SK-N-DZ (cell line): ENCODE measurements at regions not wholly inside any gene's neighbourhood (a gene's known extent, or its start where the extent isn't known, plus 50 kb on each side); places are given as distances from the start of the nearest gene placed in this dataset.
"Not testable (repeated sequence)": the region's sequence is repeated elsewhere in the genome, so short reads cannot be mapped to it uniquely, and the experiment has no call there.

Experiments used
- DNase-seq: peaks from one replicate; pipeline ENCODE4 v3.0.0-alpha.2; 2015; ENCODE audit warnings: low spot score

DNA sequence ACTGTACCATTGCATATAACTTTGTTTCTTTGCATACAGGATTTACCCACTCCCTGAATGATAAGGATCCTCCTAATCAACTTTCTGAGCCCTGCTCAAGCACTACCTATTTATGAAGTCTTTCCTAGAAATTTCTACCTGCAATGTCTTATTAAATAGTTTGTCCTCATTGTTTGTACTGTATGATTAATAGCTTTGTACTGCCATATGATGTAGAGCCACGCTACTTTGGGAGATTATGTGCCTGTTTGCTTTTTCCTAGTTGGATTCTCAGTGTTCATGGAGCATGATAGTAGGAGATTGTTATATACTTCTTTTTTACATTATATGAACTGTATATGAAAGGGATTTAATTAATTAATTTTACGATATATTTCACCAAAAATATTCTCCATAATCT is 327.1 kb upstream of the GALNT5 start:
- no peak for DNase-seq

DNA sequence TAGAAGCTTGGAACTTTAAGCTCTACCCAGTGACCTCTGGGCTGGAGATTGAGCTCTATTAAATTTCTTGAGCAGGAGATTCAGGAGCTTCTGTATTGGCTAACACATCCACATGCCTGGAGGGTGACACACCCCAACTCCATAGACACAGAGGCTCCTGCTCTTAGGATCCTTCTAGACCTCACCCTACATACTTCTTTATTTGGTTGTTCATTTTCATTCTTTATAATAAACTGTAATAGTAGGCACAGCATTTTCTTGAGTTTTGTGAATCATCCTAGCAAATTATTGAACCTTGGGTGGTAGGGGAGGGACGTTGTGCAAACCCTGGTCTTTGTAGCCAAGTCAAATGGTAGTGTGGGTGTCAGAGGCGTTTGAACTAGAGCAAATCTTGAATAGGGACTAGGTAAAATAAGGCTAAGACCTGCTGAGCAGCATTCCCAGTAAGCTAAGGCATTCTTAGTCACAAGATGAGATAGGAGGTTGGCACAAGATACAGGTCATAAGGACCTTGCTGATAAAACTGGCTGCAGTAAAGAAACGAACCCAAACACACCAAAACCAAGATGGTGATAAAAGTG is 323.8 kb upstream of the GALNT5 start:
- DNase-seq, result no peak

DNA sequence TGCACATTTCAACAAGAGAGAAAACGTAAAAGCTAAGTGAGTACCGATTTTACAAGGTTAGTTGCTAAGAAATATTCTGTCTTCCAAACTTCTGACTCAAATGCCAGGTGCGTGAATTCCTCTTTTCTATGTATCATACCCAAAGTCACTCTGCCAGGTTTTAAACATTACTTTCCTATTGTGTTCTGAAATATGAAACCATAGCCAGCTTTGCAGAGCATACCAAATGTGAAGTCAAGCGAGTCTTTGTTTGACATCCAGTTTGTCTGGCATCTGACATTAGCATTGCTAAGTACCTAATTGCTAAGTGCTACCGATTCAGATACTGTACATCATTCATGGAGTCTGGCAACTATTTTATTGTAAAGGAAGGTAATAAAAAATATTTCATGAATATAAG is 321.9 kb upstream of the GALNT5 start:
- DNase-seq, result no peak

DNA sequence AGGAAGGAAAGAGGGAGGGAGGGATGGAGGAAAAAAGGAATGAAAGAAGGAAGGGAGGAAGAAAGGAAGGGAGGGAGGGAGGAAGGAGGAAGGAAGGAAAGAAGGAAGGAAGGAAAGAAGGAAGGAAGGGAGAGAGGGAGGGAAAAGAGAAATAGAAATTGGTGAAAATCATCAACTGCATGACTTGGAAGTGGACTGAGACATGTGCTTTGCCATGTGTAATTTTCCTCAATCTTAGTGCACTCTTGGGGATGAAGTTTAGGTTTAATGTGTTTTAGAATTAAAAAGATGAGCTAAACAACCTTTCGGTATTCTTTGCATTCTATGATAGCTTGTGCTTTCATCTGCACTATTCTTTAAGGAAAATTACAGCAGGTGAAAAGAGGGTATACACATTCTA is 320.1 kb upstream of the GALNT5 start:
- no peak for DNase-seq

DNA sequence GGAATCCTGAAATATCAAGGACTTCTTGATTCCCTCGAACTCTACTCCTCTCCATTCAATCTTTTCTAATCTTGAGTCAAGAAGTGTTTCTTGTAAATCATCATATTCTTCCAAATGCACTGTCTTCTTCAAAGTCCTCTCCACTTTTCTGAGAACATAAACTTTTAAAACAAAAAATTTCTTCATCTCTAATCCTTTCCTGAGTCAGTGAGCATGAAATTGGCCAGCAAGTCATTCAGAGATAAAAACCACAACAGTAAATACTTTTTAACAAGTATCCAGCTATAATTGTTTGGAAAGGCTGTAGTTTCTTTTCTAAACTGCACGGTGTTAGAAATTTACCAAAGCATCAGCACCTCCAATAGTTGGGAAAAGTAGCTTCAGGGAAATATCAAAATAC is 312.6 kb upstream of the GALNT5 start:
- DNase-seq, result no peak

DNA sequence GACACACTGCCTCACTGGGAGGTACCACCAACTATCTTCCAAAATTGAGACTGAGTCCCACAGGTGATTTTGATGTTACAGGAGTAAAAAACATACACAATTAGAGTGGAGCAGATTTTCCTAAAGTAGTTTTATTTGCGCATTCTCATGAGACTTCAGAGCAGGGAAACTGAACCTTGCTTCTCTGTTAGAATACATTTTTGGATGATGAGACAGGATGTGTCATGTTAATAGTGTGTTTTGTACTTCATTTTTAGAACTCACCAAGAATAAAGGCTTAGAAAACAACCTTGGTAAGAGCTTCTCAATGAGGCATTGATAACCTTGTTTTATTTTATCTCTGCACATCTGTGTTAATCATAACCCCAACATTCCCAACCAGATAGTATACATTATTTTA is 310.2 kb upstream of the GALNT5 start:
- DNase-seq, result no peak

DNA sequence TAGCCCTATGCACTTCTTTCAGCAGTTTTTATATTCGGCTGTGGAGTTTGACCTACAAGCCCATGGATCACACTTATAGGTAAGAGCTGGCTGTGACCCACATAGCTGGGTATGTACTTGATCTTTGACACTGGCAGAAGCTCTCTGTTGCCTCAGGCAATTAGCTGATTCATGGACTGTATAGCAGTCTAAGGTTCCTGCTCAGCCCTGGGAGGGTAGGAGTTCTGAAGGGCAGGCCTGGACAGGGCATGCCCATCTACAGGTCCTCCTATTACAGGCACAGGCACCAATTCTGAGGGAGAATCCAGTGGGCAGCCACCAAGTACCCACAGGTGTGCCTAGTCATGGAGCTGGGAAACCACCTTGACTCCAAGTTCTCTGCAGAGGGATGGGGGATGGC is 301.8 kb upstream of the GALNT5 start:
- no peak for DNase-seq

DNA sequence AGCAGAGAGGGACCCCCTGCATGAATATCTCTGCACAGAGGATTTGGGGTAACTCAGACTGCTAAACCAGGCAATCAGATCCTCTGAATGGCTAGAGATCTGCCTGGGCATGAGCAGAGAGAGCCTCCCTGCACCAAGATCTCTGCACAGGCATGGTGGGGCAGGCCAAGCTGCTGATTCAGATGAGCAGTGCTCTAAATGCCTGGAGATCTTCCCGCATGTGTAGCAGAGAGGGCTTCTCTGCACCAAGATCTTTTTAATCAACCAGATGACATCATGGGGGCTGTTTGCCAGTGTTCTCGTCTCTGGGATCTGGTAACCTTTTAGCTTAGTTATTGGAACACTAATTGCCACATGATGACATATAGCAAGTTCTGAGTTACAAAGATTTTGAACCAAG is 301.3 kb upstream of the GALNT5 start:
- no peak for DNase-seq

DNA sequence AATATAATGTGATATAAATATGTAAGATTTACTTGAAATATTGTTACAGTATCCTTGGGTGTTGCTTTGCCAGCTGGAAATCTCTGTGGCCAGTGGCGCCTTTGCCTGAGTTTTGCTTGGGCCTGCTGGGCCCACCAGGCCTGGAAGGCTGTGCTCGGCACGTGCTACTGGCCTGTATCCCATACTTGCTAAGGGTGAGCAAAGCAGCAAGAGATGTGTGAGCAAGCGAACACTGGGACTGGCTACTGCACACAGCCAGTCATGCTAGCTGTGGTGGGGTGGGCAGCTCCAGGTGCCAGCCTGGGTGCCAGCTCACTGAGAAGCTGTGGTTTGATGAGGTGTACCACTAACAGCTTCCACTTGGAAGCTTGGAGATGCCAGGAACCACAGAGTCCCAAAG is 299.1 kb upstream of the GALNT5 start:
- no peak for DNase-seq

DNA sequence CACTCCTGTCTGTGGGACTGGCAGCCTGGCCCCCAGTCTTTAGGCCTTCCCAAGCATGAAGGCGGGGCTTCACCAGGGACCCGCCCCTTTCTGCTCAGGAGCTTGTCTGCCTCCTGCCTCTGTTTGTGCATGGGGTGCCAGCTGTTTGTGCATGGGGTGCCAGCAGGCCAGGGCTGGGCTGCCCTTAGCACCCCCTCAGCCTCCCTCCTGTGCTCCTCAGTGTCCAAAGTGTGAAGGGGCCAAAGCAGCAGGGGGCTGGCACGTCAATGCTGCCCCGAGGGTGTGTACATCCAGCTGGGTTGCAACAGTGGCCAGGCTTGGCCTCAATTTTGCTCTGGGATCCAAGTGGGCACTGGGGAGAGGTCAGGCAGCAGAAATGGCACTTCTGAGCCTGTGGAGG is 298.0 kb upstream of the GALNT5 start:
- DNase-seq, result no peak

DNA sequence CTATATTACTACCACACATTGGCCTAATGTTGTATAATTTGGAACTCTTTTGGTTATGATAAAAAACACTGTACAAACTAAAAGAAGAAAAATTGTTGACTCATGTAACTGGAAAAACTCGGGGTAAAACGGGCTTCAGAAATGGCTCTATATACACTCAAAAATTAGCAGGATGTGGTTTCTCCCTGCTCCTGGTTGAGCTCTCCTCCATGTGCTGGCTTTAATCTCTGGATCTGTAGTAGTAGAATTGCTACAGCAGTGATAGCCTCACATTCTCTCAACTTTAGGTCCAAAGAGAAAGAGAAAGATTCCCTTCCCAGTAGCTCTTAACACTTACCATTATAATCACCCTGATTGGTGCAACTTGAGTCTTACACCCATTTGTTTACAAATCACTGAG is 274.9 kb upstream of the GALNT5 start:
- DNase-seq, result no peak

DNA sequence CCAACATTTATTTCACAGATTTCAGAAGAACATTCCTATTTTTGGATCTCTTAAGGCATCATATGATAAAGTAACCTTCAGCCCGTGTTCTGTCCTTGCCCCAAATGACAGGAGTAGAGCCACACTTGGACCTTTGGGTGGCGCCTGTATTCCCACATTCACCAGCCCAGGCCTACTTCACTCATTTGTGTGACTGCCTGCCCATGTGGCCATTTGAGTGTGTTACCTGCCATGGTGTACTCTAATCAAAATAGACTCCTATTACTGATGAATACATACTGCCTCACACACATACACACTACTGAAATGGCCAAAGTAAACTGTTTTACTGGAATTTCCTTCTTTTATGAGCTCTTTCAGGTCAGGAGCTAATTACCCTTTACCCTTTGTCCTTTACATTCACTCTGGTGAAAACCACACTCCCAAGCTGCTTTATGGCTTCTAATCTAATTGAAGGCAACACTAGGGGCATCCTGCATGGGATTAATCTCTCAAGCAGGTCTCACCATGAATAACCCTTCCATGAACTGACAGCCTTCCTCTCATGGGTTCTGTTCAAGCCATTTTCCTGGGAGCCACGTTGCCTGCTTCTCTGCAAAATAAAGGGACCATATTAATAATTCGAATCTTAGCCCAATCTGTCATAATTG is 271.0 kb upstream of the GALNT5 start:
- no peak for DNase-seq

DNA sequence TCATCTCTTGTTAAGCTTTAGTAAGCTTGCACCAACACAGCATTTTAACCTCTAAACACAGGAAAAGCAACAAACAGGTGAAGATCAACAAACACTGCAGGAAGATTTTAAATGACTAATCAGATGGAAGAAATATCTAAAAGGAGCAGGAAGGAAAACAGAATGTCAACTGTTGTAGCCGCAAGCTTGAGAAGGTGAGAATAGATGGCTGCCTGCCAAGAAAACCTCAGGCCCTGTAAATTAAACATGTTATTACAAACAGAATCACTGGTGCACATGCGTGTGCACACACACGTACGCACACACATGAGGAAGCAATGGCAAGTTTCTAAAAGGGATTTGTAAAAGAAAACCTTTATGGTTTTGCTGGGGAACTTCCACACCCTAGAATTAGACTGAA is 257.8 kb upstream of the GALNT5 start:
- DNase-seq, result no peak

DNA sequence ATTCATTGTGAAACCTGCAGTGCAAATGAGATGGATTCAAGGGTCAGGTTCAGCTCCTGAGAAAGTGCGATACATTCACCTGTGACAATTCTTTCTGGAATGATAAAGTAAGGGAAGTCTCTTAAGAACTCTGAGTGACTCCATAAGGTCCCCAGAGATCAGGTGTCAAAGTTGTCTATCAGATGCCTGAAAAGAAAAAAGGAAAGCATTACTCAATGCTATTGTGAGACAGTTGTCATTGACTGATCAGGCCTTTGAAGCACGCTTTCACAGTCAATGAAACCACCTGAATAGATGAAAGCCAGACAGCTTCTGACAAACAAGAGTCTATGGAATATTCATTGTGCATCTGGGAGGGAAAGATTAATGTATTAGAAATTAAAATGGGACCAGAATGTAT is 252.7 kb upstream of the GALNT5 start:
- DNase-seq, result no peak

DNA sequence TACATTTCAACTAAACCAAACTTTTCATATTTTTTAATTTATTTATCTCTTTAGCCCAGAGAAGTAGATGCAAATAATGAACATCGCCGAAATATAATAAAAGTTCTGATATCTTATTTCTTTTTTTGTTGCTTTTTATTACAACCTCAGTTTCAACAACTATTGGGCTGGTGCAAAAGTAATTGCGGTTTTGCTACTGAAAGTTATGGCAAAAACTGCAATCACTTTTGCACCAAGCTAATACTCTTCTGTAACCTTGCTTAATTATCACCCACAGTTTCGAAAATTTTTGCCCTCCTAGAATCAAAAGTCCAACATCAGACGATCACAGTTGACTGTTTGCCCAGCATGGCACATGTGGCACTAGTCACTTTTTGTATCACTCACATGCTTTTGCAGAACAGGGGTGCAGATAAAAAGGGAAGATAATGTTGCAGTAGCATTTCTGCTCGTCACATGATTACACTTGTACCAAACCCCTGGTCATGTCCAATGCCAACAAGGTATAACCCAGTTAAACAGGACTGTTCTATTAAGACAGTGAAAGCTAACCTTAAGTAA is 242.4 kb upstream of the GALNT5 start:
- DNase-seq, result no peak

DNA sequence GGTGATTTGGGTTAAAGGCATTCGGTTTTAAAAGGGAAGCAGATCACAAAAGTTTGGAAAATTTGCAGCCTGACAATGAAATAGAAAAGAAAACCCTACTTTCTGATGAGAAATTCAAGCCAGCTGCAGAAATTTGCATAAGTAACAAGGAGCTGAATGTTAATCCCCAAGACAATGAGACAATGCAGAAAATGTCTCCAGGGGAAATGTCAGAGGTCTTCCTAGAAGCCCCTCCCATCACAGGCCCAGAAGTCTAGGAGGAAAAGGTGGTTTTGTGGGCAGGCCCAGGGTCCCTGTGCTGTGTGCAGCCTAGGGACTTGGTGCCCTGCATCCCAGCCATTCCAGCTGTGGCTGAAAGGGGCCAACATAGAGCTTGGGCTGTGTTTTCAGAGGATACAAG is 234.2 kb upstream of the GALNT5 start:
- DNase-seq, result not testable (repeated sequence)

DNA sequence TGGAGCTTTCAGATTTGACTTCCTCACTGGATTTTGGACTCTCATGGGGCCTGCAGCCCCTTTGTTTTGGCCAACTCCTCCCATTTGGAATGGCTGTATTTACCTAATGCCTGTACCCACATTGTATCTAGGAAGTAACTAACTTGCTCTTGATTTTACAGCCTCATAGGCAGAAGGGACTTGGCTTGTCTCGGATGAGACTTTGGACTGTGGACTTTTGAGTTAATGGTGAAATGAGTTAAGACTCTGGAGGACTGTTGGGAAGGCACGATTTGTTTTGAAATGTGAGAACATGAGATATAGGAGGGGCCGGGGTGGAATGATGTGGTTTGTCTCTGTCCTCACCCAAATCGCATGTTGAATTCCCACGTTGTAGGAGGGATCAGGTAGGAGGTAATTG is 233.4 kb upstream of the GALNT5 start:
- no peak for DNase-seq

DNA sequence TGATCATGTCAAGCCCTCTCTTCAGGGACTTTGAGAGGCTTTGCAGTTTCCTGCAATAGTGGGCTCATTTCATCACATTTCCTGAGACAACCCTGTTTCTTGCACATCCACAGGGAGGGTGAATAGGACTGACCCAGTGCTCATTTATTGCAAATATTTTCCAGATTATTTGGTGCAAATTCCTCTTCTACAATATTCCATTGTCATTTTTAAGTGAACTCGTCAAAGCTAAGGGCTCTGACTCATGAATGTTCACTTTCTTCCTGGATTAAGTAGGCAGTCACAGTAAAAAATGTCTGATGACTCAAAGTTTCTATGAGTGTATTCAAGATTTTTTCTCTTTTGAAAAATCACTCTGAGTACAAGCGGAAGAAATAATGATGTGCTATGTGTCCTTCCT is 225.5 kb upstream of the GALNT5 start:
- DNase-seq, result no peak

DNA sequence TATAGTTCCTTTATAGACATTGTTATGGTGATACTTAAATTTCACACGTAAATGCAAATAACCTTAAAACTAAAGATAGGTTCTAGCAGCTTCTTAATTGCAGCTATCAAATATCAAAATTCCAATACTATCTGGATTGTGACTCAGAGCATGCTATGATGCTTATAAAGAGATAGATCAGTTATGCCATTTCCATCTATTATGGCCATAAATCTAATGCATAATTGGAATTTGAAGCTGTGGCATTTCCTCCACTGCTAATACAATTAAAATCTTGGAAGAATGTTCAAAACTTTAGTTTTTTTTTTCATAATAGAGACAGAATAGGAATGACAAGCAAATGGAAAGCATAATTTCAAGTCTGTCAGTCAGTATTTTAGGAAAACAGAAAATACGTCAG is 220.8 kb upstream of the GALNT5 start:
- no peak for DNase-seq

DNA sequence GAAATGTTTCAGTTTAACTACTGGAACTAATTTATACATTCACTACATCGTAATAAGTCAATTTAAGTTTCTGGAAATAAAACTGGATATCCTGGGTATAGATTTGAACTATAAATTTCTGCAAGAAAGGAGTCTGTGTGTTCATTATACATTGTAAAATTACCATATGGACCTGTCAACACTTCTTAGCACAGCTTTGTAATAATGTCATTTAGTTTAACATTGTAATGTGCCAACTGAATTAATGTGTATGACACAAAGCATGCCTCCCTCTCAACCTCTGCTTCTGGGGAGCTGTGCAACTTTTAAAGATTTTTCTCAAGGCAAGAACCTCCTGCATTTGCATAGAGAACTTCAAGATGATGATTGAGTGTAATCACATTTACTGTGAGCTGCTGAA is 213.7 kb upstream of the GALNT5 start:
- no peak for DNase-seq

DNA sequence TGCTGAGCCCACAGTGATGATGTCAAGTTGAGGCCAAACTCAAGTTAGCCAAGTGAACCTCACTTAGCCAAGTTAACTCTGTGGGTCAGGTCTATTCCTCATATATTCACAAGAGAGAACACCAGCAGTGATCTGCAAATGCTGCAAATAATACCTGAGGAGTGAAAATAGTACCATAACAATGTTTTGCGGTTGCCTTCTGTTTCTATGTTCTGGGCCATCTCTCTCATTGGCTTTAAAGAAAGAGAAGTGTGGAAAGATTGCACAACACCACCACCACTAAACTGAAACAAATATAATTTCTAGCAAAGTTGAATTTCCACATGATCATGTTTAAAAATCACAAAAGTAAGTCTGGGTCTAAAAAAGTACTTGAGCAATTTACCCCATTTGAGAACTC is 211.1 kb upstream of the GALNT5 start:
- DNase-seq, result no peak

DNA sequence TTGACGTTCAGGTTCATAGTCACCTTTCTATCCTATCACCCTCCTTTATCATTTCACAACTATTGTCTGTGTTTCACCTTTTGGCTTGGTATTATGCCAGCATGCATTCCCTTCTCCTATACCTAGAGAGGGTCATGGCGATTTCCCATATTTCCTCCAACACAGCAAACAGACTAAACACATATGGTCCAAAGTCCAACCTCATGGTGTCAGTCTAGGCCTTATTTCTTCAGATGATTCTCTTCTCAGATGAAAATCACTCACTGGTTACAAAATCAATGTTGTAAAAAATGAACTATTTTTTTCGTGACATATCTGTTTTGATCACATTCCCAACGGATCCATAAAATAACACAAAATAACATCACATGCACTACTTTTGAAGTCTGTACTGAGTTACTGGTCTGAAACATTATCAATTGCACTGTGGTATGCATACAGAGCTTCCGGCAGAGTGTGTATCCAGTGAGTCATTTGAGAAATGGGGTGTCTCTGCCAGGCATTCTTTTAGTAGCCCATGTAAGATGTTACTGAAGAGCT is 204.8 kb upstream of the GALNT5 start:
- DNase-seq, result no peak

DNA sequence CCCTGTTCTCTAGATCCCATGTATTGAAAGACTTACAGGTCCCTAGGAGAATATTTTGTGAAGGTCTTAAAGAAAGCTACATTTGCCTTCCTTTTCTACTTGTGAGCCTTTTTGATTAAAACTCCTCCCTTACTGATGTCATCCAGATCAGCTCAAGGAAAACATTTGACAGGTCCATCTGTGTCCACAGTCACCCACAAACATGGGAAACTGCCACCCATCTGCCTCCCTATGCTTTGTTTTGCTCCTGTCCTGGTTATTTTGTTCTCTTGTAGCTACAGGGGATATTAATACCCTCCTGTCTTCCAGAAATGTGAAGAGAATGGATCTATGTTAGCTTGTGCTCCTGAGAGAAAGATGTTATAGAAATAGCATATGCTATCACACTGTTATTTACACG is 203.6 kb upstream of the GALNT5 start:
- no peak for DNase-seq
